Endothelial cell of umbilical vein (primary cell): ENCODE measurements at regions not wholly inside any gene's neighbourhood (a gene's known extent, or its start where the extent isn't known, plus 50 kb on each side); places are given as distances from the start of the nearest gene placed in this dataset.

Experiments used
- EZH2 ChIP-seq: IDR thresholded peaks from 2 replicates; pipeline ENCODE4 v1.6.1; 2012; ENCODE audit warnings: borderline replicate concordance, low read depth, mild to moderate bottlenecking, moderate library complexity, low read length, inconsistent platforms; ENCODE audit not compliant: severe bottlenecking
- GATA2 ChIP-seq: IDR thresholded peaks from 2 replicates; pipeline ENCODE4 v1.7.0; 2011; ENCODE audit warnings: low read depth, mild to moderate bottlenecking, moderate library complexity, mixed read lengths, low read length; ENCODE audit not compliant: insufficient read length, insufficient read depth
- JUN ChIP-seq: IDR thresholded peaks from 2 replicates; pipeline ENCODE4 v1.6.1; 2011; ENCODE audit warnings: borderline replicate concordance, low read depth; ENCODE audit not compliant: insufficient read length, insufficient read depth
- MYC ChIP-seq: IDR thresholded peaks from one replicate; pipeline ENCODE4 v1.6.1; 2011; ENCODE audit warnings: mild to moderate bottlenecking, low read depth, low read length
- POLR2A ChIP-seq: IDR thresholded peaks from 2 replicates; pipeline ENCODE4 v1.6.1; 2012; ENCODE audit warnings: low read depth, mild to moderate bottlenecking, control low read depth, low read length
- POLR2AphosphoS5 ChIP-seq: IDR thresholded peaks from 2 replicates; pipeline ENCODE4 v1.6.1; 2012; ENCODE audit warnings: low read depth, mild to moderate bottlenecking, control low read depth, low read length, moderate library complexity; ENCODE audit not compliant: insufficient read depth
- TF ChIP-seq, protein P1 (sequence below), 2 donors: IDR thresholded peaks; 1 replicate in 1 of 2; 2 replicates in 1 of 2; pipeline ENCODE4 v1.5.1; 2011; ENCODE audit warnings: low read length in 2 of 2, mild to moderate bottlenecking in 2 of 2, moderate library complexity in 2 of 2, control low read depth in 1 of 2, inconsistent platforms in 1 of 2, low read depth in 1 of 2; ENCODE audit not compliant: insufficient read depth in 1 of 2; ENCODE audit errors: extremely low read depth in 1 of 2

DNA sequence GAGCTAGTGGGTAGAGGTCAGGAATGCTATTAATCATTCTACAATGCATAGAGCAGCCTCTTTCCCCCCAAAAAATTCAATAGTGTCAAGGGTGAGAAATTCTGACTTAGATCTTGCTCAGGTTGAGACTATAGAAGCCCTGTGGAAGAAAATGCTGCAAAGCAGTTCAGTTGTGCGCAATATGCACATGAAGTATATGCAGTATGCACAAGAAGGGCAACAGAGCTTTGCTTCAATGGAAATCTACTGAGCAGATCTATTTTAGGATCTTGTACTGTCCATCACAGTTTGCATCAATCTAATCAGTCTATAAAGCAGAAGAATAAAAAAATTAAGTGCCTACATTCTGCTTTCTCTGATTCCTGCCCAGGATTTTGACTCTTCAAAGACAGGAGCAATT is 225.8 kb upstream of the STEAP1 start:
- TF ChIP-seq, protein P1, sequence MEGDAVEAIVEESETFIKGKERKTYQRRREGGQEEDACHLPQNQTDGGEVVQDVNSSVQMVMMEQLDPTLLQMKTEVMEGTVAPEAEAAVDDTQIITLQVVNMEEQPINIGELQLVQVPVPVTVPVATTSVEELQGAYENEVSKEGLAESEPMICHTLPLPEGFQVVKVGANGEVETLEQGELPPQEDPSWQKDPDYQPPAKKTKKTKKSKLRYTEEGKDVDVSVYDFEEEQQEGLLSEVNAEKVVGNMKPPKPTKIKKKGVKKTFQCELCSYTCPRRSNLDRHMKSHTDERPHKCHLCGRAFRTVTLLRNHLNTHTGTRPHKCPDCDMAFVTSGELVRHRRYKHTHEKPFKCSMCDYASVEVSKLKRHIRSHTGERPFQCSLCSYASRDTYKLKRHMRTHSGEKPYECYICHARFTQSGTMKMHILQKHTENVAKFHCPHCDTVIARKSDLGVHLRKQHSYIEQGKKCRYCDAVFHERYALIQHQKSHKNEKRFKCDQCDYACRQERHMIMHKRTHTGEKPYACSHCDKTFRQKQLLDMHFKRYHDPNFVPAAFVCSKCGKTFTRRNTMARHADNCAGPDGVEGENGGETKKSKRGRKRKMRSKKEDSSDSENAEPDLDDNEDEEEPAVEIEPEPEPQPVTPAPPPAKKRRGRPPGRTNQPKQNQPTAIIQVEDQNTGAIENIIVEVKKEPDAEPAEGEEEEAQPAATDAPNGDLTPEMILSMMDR (IDR thresholded peaks at IDR 0.05; ENCODE audit: extremely low read depth in 1 of 2, insufficient read depth in 1 of 2, low read depth in 1 of 2, low read length in 2 of 2): no peak
- TF ChIP-seq GATA2: no peak
- TF ChIP-seq POLR2A: no peak
- no peak for TF ChIP-seq EZH2
- no peak for TF ChIP-seq MYC
- TF ChIP-seq JUN: no peak
- no peak for TF ChIP-seq POLR2AphosphoS5
